H9 (cell line): ENCODE measurements at regions not wholly inside any gene's neighbourhood (a gene's known extent, or its start where the extent isn't known, plus 50 kb on each side); places are given as distances from the start of the nearest gene placed in this dataset.

Experiments
- DNase-seq: peaks from one replicate; pipeline ENCODE4 v3.0.0-alpha.2; 2017
- H2AFZ ChIP-seq: one replicate; pipeline ENCODE4 v1.6.1; 2013; ENCODE audit warnings: mild to moderate bottlenecking, low read length, control low read depth, moderate library complexity
- H2AK5ac ChIP-seq: 2 replicates; pipeline ENCODE4 v1.6.1; 2013; ENCODE audit warnings: low read length, control low read depth, mixed read lengths; ENCODE audit not compliant: insufficient read length
- H2BK120ac ChIP-seq: one replicate; pipeline ENCODE4 v1.6.1; 2013; ENCODE audit warnings: low read depth, mild to moderate bottlenecking, low read length, control low read depth, inconsistent platforms; ENCODE audit not compliant: poor library complexity, severe bottlenecking
- H2BK12ac ChIP-seq: 2 replicates; pipeline ENCODE4 v1.6.1; 2013; ENCODE audit warnings: low read length, control low read depth, mixed read lengths, low read depth; ENCODE audit not compliant: insufficient read length
- H2BK15ac ChIP-seq: 2 replicates; pipeline ENCODE4 v1.6.1; 2013; ENCODE audit warnings: low read depth, low read length, control low read depth
- H2BK20ac ChIP-seq: one replicate; pipeline ENCODE4 v1.6.1; 2013; ENCODE audit warnings: low read depth, mild to moderate bottlenecking, low read length, control low read depth, inconsistent platforms; ENCODE audit not compliant: poor library complexity, severe bottlenecking
- H2BK5ac ChIP-seq: 2 replicates; pipeline ENCODE4 v1.6.1; 2013; ENCODE audit warnings: low read length, control low read depth, mixed read lengths; ENCODE audit not compliant: insufficient read length
- H3K14ac ChIP-seq: 2 replicates; pipeline ENCODE4 v1.6.1; 2013; ENCODE audit warnings: low read length, control low read depth; ENCODE audit not compliant: insufficient read depth
- H3K18ac ChIP-seq: 2 replicates; pipeline ENCODE4 v1.6.1; 2013; ENCODE audit warnings: low read depth, mild to moderate bottlenecking, mixed read lengths, low read length, control low read depth; ENCODE audit not compliant: insufficient read length
- H3K23ac ChIP-seq: 2 replicates; pipeline ENCODE4 v1.6.1; 2013; ENCODE audit warnings: low read length, control low read depth, mixed read lengths, low read depth; ENCODE audit not compliant: insufficient read length
- H3K23me2 ChIP-seq: 2 replicates; pipeline ENCODE4 v1.6.1; 2013; ENCODE audit warnings: low read depth, mild to moderate bottlenecking, mixed read lengths, low read length, control low read depth; ENCODE audit not compliant: insufficient read length, poor library complexity, severe bottlenecking
- H3K27ac ChIP-seq: 2 replicates; pipeline ENCODE4 v1.5.1; 2013; ENCODE audit warnings: low read length, control low read depth, mixed read lengths, low read depth; ENCODE audit not compliant: insufficient read length
- H3K27me3 ChIP-seq: 2 replicates; pipeline ENCODE4 v1.6.1; 2013; ENCODE audit warnings: low read length, control low read depth, inconsistent platforms; ENCODE audit not compliant: insufficient read depth
- H3K4ac ChIP-seq: 2 replicates; pipeline ENCODE4 v1.6.1; 2013; ENCODE audit warnings: low read depth, mild to moderate bottlenecking, control low read depth, inconsistent platforms, low read length, moderate library complexity
- H3K4me1 ChIP-seq: 2 replicates; pipeline ENCODE4 v1.6.1; 2013; ENCODE audit warnings: low read length, control low read depth, inconsistent platforms; ENCODE audit not compliant: insufficient read depth
- H3K4me2 ChIP-seq: 2 replicates; pipeline ENCODE4 v1.6.1; 2013; ENCODE audit warnings: low read length, control low read depth, mixed read lengths; ENCODE audit not compliant: insufficient read length, insufficient read depth
- H3K56ac ChIP-seq: 2 replicates; pipeline ENCODE4 v1.6.1; 2013; ENCODE audit warnings: low read depth, mild to moderate bottlenecking, mixed read lengths, low read length, control low read depth; ENCODE audit not compliant: insufficient read length
- H3K79me1 ChIP-seq: 2 replicates; pipeline ENCODE4 v1.6.1; 2013; ENCODE audit warnings: low read depth, mild to moderate bottlenecking, moderate library complexity, low read length, control low read depth, inconsistent platforms; ENCODE audit not compliant: insufficient read depth, poor library complexity, severe bottlenecking
- H3K79me2 ChIP-seq: 2 replicates; pipeline ENCODE4 v1.6.1; 2013; ENCODE audit warnings: low read length, control low read depth, inconsistent platforms; ENCODE audit not compliant: insufficient read depth
- H3K9ac ChIP-seq: 2 replicates; pipeline ENCODE4 v1.6.1; 2013; ENCODE audit warnings: low read length, control low read depth, mixed read lengths; ENCODE audit not compliant: insufficient read length; ENCODE audit errors: extremely low read depth
- H3K9me3 ChIP-seq: one replicate; pipeline ENCODE4 v1.6.1; 2013; ENCODE audit warnings: low read depth, low read length, inconsistent platforms; ENCODE audit not compliant: control insufficient read depth
- H3T11ph ChIP-seq: one replicate; pipeline ENCODE4 v1.6.1; 2013; ENCODE audit warnings: mild to moderate bottlenecking, low read length, control low read depth, inconsistent platforms
- H4K20me1 ChIP-seq: one replicate; pipeline ENCODE4 v1.6.1; 2013; ENCODE audit not compliant: control insufficient read depth, insufficient read length, insufficient read depth
- H4K5ac ChIP-seq: 2 replicates; pipeline ENCODE4 v1.6.1; 2013; ENCODE audit warnings: low read depth, mild to moderate bottlenecking, mixed read lengths, low read length, control low read depth; ENCODE audit not compliant: insufficient read length
- H4K8ac ChIP-seq: replicated peaks from 2 replicates; pipeline ENCODE4 v1.6.1; 2013; ENCODE audit warnings: low read length, control low read depth, mixed read lengths, low read depth; ENCODE audit not compliant: insufficient read length
- H4K91ac ChIP-seq: 2 replicates; pipeline ENCODE4 v1.6.1; 2013; ENCODE audit warnings: low read depth, mild to moderate bottlenecking, moderate library complexity, mixed read lengths, low read length, control low read depth; ENCODE audit not compliant: insufficient read length
- H3K27ac Mint-ChIP-seq, 3 experiments: 2 replicates in 2 of 3; 3 replicates in 1 of 3; pipeline ENCODE4 v1.8.0; 2020 to 2021; ENCODE audit warnings: mixed read lengths in 3 of 3, mild to moderate bottlenecking in 1 of 3, moderate library complexity in 1 of 3
- H3K27me3 Mint-ChIP-seq: 2 replicates; pipeline ENCODE4 v1.8.0; 2021; ENCODE audit warnings: low read depth, mild to moderate bottlenecking, moderate library complexity, mixed read lengths
- H3K36me3 Mint-ChIP-seq, 3 experiments: 2 replicates in 2 of 3; 3 replicates in 1 of 3; pipeline ENCODE4 v1.8.0; 2020 to 2021; ENCODE audit warnings: low read depth in 3 of 3, mixed read lengths in 3 of 3; ENCODE audit not compliant: insufficient read depth in 1 of 3
- H3K4me1 Mint-ChIP-seq, 2 experiments: 2 replicates each; pipeline ENCODE4 v1.8.0; 2020; ENCODE audit warnings: mixed read lengths in 2 of 2
- H3K4me3 Mint-ChIP-seq, 2 experiments: 2 replicates in 1 of 2; 3 replicates in 1 of 2; pipeline ENCODE4 v1.8.0; 2020 to 2021; ENCODE audit warnings: mild to moderate bottlenecking in 2 of 2, mixed read lengths in 2 of 2, moderate library complexity in 1 of 2
- H3K9me3 Mint-ChIP-seq, 2 experiments: 2 replicates in 1 of 2; 3 replicates in 1 of 2; pipeline ENCODE4 v1.8.0; 2020; ENCODE audit warnings: mild to moderate bottlenecking in 2 of 2, mixed read lengths in 2 of 2, moderate library complexity in 1 of 2
- CTCF ChIP-seq: fragments of 200-600 bp; sonication (generic); conservative IDR thresholded peaks from 3 replicates; pipeline ENCODE4 v1.8.0; 2021; ENCODE audit warnings: antibody characterized with exemption, mild to moderate bottlenecking
- WGBS: extraction: QIAGEN DNeasy Blood & Tissue Kit; methylation state at CpG from one replicate; pipeline ENCODE4 v1.1.7; 2013; ENCODE audit warnings: missing lambda C conversion rate, low lambda C conversion rate, mixed read lengths; ENCODE audit not compliant: insufficient read length; ENCODE audit errors: extremely low coverage; 5-methylcytosine and 5-hydroxymethylcytosine counted together

- H3K56ac ChIP-seq, result no peak overlapping the region
- H3K4me2 ChIP-seq, result no peak overlapping the region
- H3K27ac Mint-ChIP-seq, result no peak overlapping the region
- no peaks in the 10 kb centered on the region for H3K23me2 ChIP-seq
- no peak overlapping the region for H3K23ac ChIP-seq
- H3K4me1 ChIP-seq, result no peaks in the 10 kb centered on the region
- H3K4me1 Mint-ChIP-seq, result no peaks in the 10 kb centered on the region
- H2BK120ac ChIP-seq, result no peak overlapping the region
- no peaks in the 10 kb centered on the region for H3K9me3 ChIP-seq
- no peak overlapping the region for H2BK15ac ChIP-seq
- no peaks in the 10 kb centered on the region for H3K79me2 ChIP-seq
- H2AK5ac ChIP-seq, result no peak overlapping the region
- no CpG with 5 or more reads among the region's 4 CpGs for WGBS
- no peak overlapping the region for H2BK12ac ChIP-seq
- no peak overlapping the region for H4K5ac ChIP-seq
- no peak for DNase-seq
- H3K27me3 ChIP-seq, result no peaks in the 10 kb centered on the region
- no peak overlapping the region for H4K91ac ChIP-seq
- no peak overlapping the region for H3K14ac ChIP-seq
- H2AFZ ChIP-seq, result no peak overlapping the region
- H4K8ac ChIP-seq, result no peak overlapping the region
- no peak overlapping the region for H3K4ac ChIP-seq
- no peaks in the 10 kb centered on the region for H3K27me3 Mint-ChIP-seq
- H3K9me3 Mint-ChIP-seq, result no peaks in the 10 kb centered on the region; a peak in 1 of 5 replicates
- no peak overlapping the region for H3K4me3 Mint-ChIP-seq
- H2BK5ac ChIP-seq, result no peak overlapping the region
- H4K20me1 ChIP-seq, result no peaks in the 10 kb centered on the region
- no peak for TF ChIP-seq CTCF
- H3K79me1 ChIP-seq, result no peaks in the 10 kb centered on the region
- H2BK20ac ChIP-seq, result no peak overlapping the region
- H3T11ph ChIP-seq, result no peak overlapping the region
- no peaks in the 10 kb centered on the region; a peak in 2 of 7 replicates for H3K36me3 Mint-ChIP-seq
- H3K9ac ChIP-seq, result no peak overlapping the region
- no peak overlapping the region for H3K27ac ChIP-seq
- no peak overlapping the region for H3K18ac ChIP-seq
Observed at GRCh38 chr6:156350337-156350736, 426.8 kb upstream of the ARID1B start.
